HG03108 (cell line): ENCODE measurements at regions not wholly inside any gene's neighbourhood (a gene's known extent, or its start where the extent isn't known, plus 50 kb on each side); places are given as distances from the start of the nearest gene placed in this dataset.

ENCODE experiments used
- ATAC-seq: cut with Tn5 transposase; IDR thresholded peaks from one replicate; pipeline ENCODE4 v1.9.1; 2021; ENCODE audit warnings: moderate library complexity; ENCODE audit not compliant: unreplicated experiment

DNA sequence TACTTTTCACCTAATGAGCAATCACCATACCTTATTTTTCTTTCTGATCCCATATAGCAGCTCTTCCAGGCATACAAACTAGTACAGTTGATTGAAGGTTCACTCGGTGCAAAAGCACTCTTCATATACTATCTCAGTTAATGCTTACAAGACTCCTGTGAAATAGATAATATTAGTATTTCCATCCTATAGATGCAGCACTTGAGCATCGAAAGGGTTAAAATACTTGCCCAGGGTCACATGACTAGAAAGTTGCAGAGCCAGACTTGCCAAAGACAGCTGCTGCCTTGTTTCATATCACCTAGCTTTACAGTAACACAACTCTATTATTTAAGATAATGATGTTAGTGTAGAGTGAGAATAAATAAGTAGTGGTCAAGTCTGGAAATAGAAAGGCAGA lies 466.0 kb upstream of the TNP1 start:
- no peak for ATAC-seq

DNA sequence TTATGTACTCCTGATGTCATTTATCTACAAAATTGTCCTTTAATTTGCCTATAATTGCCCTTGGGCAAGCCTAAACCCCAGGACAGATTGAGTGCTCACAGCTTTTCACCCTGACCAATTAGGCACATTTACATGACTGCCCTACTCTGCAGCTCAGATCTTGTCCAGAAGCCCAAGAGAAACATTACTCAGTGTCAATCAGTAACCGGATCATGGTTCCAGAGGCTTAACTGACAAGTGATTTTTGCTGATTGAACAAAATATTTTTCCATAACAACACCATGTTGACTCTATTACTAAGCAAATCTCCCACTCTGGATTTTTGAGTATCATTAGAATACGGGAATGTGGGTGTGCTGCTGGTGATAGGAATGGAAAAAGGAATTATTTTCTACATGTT lies 465.4 kb upstream of the TNP1 start:
- no peak for ATAC-seq

DNA sequence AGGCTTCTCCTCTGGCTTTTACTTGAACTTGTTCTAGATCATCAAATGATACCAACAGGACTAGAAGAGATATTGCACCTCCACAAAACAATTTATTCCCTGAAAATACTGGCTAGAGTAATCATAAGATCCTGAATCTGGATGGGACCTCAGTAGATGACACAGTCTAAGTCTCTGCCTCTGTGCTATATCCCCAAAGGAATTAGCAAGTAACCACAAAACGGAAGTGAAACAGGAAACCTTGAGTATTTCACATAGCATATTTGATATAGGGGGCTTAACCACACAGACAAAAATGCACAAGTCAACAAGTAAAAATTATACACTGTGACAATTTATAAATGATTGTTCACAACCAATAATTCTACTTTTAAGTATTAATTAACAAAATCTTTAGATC lies 456.9 kb upstream of the TNP1 start:
- no peak for ATAC-seq

DNA sequence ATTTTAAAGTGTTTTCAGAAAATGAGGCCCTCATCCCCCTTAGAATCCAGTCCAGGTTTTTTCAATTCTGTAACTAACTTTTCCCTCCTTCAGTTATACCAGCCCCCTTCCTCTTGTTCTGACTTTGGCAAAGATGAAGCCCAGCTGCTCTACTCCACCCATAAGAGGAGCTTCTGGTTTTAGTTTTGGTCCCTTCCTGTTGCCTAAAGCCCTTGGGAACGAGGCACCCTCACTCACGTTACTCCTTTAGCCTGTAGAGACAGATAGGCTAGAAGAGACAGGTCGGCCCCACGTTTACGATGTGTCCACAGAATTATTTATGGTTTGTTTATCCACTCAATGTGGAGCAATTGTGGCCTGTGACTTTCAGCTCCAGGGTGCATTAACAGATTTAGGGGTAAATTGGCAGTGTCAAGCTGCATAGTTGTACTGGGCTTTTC lies 454.2 kb upstream of the TNP1 start:
- no peak for ATAC-seq

DNA sequence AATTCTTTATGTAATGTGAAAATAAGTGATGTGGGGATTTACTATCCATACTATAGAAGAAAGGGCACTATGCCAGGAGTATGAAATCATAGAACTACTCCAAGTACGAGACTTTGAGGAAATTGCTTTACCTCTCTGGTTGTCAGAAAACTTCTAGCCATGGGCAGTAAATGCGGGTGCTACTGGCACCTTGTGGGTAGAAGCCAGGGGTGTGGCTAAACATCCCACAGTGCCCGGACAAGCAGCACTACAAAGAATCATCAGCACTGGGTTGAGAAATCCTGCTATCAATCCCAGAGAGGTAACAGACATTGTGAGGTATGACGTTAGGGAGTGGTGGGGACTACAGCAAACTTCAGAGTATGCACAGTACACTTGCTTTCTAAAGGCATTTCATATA lies 453.5 kb upstream of the TNP1 start:
- no peak for ATAC-seq

DNA sequence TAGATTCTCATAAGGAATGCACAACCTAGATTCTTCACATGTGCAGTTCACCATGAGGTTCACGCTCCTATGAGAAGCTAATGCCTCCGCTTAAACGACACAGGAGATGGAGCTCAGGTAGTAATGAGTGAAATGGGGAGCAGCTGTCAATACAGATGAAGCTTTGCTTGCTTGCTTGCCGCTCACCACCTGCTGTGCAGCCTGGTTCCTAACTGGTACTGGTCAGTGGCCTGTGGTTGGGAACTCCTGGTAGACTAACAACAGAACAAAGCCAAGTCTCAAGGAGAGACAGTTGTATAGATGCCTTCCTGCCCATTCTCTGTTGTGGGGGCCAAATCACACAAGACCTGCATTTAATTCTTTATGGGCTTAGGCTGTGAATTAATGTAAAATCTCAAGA lies 449.2 kb upstream of the TNP1 start:
- ATAC-seq = no peak

DNA sequence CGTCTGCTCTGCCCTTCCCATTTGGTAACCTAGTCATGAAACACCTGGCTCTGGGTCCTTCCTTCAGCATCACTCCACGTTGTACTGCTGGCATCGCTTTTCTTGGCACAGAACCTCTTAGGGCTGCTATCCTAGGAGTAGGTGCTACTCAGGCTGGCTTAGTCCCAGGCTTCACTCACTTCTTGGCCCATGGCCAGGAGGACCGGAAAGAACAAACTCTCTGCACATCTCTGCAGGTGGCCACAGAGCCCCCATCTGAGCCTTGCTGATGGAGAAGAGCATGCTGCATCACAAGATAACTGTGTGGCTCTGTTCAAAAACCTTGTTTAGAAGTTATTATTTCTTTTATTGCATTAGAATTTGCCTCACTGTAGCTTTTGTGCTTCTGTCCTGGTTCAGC lies 447.2 kb upstream of the TNP1 start:
- no peak for ATAC-seq

DNA sequence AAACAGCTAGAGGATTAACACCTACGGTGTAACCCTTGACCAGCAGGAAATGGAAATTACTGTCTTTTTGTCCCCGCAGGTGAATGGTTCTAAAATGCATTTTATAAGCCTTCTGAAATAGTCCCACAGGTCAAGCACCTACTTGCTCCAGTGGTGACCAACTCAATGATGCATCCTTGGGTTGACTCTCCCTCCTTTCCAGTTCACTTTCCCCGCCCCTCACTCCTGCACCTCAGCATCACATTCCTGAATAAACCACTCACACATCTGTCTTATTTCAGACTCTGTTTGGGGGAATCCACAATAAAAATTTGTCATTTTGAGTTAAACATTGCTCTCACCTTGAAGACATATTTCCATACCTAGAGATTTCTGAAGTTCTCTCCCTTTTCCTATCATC lies 446.0 kb upstream of the TNP1 start:
- no peak for ATAC-seq

DNA sequence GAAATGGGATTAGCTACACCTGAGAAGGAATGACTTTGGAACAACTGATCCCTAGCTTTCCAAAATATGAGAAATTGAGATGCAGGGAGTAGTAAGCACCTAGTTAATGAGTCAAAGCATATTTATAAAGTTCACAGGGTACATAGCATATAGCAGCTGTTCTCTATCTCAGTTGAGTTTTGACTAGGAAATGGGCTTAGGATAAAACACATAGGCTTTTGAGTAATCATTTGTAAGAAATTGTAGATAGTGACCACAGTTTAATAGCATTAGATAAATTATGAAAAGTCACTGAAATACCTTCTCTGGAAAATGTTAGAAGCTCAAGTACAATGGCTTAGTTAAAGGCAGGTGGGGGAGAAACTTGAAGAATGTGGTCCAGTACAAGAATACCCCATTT lies 444.7 kb upstream of the TNP1 start:
- ATAC-seq = no peak

DNA sequence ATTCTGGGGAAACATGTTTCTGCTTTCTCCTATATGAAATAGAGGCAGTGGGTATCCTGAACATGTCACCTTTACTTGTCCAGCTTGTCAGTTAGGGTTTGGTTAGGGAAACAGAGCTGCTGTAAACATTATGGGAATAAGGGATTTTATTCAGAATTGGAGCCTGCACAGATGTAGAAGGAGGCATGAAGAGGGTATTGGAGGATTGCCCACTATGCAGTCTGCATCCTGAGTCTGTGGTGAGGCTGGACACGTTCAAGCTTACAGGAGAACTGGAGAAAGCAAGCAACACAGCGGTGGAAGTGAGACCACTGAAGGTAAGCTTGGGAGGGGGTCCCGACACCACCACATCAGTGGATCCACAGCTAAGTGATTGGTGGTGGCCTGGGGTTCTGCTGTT lies 443.0 kb upstream of the TNP1 start:
- no peak for ATAC-seq

DNA sequence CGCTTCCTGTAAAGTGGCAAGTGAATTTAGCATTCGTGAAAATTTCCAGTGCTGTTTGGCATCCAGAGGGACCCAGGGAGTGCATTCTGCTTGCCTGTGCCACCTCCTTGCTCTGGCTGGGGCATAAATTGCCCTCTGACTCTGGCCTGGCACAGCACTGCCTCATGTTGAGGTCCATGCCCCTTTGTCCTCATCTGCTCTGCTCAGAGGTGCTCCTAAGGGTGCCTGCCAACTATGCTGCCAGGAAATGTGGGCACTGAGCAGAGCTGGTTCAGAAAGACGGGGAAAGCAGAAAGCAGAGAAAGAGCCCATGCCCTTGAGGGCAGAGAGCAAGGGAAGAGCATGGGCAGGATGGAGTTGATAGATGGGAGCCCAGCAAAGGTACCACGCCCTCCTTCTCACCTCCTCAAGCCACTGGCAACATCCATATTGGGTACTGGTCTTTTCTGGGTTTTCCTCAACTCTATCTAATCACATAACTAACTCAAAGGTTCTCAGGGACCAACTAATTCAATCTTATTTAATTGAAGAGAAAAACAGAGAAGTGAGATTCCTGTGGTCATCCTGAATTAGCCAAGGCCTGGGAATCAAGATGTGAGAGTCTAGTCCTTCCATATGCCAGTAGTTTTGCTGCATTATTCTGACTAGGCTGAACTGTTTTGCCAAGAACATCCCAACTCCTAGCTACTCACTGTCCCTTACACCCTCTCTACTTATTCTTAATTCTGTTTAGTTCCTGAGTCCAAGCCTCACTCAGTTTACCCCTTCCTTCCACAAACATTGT lies 441.5 kb upstream of the TNP1 start:
- ATAC-seq = no peak

DNA sequence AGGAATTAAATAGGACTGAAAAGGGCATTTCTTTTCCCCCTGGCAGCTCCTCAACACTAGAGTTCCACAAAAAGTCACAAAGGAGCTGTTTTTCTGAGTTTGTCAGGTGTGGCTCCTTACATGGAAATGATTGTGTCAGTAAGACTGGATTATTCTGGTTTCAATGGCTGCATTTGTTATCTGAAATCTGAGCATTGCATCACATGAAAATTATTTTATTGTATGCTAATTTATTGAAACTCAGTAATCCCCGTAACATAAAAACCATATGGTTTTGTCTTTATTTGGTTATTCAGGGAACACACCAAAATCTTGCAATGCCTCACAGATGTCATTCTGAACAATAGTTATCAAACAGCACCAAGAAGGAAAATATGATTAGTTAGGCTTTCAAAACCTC lies 439.7 kb upstream of the TNP1 start:
- no peak for ATAC-seq

DNA sequence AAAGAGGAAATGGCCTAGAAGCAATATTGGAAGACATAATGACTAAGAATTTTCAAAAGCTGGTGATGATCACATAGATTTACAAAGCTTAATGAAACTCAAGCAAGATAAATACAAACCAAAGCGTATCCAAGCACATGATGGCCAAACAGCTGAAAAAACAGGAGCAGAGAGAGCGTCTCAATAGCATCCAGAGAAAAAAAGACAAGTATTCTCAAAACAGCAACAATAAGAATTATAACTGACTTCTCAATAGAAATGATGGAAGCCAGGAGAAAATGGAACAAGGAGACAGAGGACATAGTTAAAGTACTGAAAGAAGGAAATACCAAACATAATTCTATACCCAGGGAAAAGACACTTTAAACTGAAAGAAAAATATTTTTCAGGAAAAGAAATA lies 437.2 kb upstream of the TNP1 start:
- ATAC-seq = no peak

DNA sequence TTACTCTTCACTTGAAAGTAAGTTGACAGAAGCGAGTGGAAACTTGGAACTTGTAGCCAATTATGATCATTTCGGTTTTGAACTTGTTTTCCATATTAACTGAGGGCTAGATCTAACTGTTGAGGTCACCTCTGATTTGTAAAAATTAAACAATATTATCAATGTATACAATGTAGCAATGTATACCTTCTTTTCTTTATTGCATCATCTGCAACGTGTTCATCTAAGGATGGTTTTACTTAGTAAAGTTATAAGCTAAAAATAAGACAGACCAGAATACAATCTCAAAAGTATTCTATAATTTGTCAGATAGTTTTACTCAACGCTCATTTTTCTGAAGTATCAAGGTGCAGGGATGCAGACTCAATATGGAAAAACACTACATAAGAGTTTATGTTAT lies 435.0 kb upstream of the TNP1 start:
- ATAC-seq = no peak

DNA sequence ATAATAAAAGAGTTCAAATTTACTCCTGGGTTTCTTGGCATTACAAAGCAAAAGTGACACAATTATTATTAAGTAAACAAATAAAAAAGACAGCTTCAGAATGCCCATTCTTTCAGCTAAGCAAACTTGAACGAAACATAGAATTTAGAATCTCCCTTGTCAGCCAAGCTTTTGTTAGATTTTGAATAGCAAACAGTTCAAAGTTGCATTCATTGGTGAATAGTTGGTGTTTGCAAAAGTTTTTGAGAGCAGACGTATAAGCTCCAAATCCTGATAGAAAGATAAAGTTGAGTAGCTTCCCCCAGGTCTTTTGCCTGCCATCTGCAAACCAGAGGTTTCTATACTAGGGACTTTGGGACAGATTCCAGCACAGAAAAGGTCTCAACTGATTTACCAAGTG lies 434.3 kb upstream of the TNP1 start:
- no peak for ATAC-seq

DNA sequence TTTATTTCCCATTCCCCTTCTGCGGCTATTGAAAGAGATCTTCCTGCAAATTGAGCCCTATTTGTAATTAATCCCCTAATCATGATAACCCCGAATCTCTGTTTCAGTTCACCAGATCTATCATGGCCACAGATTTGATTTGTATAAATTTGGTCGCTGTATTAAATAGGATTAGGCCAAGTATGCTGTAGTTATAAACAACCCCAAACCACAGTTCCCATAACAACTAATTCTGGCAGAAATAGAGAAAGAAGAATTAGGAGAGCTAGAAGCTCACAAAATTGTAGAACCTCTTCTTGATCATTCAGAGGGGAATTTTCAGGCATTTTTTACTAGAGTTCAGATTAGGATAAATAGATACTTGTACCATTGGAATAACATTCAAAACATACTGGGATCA lies 433.7 kb upstream of the TNP1 start:
- no peak for ATAC-seq

DNA sequence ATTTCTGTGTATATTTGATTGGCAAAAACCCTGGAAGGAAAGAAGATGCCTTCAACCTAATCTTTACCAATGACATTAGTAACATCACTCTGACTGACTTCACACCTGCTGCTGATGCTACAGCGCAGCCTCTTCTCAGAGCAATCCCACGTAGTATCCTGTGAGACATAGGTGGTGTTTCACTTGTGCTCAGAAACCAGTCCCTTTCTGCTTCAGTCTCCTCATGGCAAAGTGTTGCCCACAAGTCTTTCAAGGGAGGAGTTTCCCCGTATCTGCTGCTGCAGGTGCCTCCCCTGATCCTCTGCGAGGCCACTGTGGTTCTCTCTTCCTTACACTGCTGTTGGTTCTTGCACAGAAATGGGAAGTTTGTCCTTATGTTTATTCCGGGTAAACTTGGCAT lies 433.2 kb upstream of the TNP1 start:
- ATAC-seq = no peak

DNA sequence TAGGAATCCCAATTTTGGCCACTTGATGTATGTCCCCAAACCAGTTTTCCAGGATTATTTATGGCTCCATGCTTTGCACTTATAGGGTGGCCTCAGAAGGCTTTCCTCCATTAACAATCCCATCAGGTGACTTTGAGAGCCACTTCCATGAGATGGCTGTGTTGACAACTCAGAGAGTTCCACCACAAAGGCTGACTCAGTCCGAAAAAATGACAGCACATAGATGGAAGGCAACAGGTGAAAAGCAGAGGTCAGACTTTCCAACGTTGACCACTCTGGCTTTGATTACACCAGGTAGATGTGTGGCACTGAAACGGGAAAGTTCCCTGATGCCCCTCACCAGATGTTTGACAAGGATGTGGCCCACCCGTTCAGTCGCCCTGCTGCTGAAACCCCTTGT lies 431.4 kb upstream of the TNP1 start:
- ATAC-seq = no peak

DNA sequence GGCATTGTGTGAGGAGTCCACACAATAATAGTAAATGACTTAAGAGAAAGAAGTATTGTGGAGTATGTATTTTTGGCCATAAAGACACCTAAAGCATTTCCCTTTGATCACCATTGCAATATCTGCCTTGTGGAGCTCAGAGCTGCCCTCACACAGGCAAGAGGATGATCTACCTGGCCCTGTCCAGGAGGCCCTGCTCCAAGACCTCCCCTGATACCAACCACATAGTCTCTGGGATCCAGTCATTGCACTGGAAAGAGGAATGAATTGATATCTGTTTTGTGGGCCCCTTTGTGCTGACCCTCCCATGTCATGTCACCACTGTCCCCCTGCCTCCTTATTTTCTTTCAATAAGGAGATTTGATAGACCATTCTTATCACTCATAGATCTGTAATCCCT lies 430.6 kb upstream of the TNP1 start:
- ATAC-seq = no peak

DNA sequence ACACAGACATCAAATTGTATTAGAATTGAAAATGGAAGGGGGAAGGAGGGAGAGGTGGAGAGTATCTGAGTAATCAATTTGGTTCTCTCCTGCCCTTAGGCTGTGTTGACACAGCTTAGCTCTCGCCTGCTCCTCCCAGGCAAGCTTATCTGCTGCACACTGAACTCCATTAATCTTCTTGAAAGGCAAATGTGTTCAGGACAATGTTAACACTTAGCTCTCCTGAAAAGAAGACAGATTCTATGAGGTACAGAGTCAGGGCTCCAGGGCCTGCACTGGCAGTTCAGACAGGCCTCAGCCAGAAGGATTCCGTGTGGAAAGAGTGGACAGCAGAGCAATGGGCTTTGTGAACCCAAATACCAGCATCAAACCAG lies 430.0 kb upstream of the TNP1 start:
- ATAC-seq = no peak

DNA sequence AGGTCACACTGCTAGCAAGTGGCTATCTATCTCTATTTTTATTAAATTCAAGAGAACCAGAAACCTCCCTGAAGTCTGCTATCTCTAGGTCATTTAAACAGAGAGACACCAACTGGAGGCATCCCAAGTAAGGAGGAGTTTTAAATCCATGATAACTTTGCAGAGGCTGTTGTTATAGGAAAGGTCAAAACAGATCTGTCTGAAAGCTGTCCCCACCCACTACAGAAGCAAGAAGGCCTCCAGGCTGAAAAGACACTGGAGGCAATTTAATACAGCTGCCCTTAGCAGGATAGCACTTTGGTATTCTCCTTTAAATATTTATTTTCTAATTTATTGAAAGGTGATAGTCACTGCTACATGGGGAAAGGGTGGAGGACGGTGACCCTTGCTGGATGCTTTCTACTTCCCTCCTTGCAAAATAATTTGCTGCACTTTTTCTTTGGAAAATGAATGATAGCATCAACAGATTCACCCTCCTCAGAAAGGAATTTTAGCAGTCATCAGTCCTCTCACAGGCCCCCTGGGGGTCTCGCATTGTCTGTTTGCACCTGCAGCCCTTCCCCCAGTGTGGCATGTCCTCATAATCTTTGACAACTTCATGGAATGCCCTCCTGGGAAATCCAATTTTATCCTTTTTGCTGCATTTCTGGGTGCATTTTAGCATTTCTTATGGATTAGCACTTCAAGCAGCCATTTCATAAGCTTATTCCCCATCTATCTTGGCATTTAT lies 429.5 kb upstream of the TNP1 start:
- no peak for ATAC-seq

DNA sequence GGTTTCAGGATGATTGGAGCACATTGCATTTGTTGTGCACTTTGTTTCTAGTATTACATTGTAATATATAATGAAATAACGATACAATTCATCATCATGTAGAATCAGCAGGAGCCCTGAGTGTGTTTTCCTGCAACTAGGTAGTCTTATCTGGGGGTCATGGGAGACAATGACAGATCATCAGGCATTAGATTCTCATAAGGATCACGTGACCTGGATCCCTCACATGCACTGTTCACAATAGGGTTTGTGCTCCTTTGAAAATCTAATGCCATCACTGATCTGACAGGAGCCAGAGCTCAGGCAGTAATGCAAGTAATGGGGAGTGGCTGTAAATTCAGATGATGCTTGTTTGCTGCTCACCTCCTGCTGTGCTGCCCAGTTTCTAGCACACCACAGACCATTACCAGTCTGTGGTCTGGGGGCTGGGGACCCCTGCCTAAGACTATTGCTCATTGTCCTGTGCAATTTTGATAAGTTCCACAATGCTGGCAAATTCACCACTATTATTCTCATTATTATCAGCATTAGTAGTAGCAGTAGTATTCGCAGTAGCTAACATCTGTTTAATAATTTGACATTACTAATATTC lies 428.7 kb upstream of the TNP1 start:
- ATAC-seq = no peak
